Inferior parietal cortex (tissue), 1 donor: ENCODE measurements at regions not wholly inside any gene's neighbourhood (a gene's known extent, or its start where the extent isn't known, plus 50 kb on each side); places are given as distances from the start of the nearest gene placed in this dataset.
A peak's percentile ranks its signal among the peaks of the same experiment; 100 is the strongest.
"Not testable (repeated sequence)": the region's sequence is repeated elsewhere in the genome, so short reads cannot be mapped to it uniquely, and the experiment has no call there.

Source experiments
- DNase-seq: peaks from one replicate; pipeline ENCODE4 v3.0.0-alpha.2; 2016; ENCODE audit errors: extremely low spot score

DNA sequence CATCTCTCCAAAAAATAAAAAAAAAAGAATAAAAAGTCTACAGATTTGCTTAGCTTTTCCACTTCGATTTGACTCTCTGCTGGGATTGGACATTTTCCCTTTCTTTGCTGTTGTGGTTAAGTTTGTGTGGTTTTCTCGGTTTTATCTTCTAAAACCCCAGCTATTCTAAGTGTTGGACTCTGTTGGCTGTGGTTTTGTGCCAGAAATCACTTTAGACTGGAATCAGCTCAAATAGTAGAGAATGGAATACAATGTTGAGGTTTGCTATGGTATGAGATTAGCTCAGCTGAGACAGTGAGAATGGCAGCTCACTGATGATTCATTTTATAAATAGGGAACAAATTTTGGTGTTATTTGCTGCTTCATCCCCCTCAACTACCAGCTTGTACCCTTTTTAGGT, 116.0 kb downstream of the BUB3 start:
- no peak for DNase-seq

DNA sequence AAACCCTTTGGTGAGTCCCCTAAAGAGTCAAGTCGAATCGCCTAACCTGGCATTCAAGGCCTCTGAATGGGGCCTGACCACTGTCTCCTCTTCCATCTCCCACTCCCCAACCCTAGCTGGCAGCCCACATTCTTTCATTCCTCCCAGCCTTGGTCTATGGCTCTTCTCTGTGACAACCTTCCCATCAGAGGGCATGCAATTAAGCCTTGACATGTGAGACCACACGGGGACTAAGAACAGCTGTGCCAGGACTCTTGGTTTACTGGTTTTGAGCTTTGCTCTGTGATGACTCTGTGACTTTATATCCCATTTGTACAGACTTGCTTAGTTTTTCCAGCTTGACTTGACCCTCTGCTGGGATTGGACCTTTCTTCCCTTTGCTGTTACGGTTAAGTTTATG, 116.6 kb downstream of the BUB3 start:
- no peak for DNase-seq

DNA sequence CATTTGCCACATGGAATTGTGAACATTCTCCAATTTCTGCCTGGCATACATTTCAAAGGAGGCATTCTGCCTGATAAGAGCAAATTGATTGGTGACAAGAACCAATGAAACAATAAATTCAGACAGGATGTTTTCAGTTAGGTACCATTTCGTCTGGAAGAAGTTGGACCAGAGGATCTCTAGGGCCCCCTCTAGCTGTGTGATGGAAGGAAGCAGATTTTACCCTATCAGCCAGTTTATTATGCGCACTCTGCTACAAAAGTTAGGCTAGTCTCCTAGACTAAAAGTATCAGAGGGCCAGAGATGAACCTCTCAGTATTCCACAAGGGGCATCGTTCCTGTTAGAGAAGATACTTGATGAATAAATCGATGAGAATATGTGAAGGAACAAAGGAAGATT, 118.0 kb downstream of the BUB3 start:
- no peak for DNase-seq

DNA sequence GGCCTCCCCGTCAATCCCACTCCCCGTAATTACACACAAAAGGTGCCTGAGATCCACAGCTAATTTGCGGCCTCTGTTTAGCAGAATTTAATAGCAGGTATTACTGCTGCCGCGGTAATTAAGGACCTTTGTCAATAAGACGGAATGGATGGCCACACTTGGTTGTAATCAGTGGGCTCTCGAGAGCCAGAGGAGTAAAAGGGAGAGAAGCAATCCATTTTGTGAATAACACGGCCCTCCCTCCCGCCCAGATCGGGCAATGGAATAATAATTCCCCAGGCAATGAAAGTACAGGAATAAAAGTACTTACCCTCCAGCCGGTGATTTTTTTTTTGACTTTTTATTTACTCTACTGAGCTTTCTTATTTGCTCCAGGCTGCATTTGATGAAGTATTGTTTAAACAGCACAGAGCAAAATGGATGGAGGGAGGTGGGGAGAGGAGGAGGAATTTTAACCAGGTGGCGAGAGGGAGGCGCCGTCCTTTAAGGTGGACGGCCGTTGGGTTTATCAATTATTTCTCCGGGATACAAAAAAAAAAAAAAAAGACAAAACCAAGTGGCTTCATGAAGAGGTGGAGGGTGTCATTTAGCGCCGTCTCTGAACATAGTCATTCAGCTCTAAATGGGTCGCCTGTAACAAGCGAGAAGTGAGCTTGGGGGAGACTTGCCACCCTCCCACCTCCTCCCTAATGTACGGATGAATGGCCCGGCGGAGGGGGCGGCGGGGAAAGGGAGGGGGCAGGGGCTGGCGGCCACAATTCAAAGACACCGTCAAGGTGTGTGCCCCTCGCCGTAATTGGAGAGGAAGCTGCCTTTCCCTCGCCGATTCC, 120.3 kb downstream of the BUB3 start:
- DNase-seq = no peak

DNA sequence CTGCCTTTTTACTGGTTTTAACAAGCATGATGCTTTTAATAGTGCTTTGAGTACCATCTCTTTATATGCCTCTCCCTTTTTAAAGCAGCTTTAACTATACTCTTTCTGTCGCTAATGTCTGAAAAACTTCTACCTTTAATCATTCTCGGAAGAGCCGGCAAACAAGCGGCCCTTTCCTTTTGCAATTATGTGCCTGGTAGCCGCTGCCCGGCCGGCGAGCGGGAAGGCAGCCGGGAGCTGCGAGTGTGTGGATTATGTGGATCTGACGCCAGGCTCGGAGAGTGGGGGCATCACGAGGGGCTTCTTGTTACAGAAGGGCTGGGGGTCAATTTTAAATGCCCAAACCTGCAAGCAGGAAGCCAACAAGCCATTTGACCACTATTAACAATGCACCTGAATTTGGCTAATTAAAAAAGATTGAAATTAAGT, 120.9 kb downstream of the BUB3 start:
- DNase-seq = peak; percentile 4

DNA sequence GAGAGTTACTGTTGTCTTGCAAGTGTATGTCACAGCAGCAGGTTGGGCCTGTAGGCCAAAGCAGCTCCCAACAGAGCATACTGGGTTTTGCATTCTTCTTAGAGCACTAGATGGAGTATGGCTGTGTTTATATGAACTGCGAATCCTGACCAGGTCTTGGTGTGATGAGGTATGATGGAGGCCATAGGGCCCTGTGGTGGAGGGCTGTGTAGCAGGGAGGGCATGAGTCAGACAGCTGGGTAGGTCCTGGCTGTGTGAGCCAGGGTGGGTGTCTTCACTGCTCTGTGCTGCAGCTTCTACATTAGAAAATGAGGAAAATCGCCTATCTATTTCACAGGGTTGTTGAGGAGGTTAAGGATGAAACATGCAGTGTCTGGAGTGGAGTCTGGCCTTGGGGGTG, 124.2 kb downstream of the BUB3 start:
- DNase-seq = no peak

DNA sequence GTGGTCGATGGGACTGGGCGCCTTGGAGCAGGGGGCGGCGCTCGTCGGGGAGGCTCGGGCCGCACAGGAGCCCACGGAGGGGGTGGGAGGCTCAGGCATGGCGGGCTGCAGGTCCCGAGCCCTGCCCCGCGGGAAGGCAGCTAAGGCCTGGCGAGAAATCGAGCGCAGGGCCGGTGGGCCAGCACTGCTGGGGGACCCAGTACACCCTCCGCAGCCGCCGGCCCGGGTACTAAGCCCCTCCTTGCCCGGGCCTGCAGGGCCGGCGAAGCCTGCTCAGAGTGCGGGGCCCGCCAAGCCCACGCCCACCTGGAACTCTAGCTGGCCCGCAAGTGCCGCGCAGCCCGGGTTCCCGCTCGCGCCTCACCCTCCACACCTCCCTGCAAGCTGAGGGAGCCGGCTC, 129.2 kb downstream of the BUB3 start:
- DNase-seq = not testable (repeated sequence)

DNA sequence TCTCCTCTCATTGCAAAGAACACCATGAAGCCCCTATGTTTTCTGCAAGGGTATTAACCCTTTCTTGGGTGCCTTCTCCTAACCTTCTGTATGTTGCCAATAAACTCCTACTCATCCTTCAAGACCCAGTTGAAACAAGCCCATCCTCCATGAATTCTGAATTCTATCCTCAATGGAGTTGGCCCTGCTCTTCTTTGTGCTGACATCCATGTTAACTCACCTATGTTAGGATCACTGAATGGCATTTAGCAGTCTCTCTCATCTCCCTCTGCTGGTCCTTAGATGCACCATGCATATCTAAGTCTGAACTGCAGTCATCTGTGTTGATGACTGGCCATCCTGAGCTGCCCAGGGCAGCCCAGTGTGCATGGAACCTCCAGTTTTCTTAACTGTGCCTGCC, 129.8 kb downstream of the BUB3 start:
- DNase-seq = no peak

DNA sequence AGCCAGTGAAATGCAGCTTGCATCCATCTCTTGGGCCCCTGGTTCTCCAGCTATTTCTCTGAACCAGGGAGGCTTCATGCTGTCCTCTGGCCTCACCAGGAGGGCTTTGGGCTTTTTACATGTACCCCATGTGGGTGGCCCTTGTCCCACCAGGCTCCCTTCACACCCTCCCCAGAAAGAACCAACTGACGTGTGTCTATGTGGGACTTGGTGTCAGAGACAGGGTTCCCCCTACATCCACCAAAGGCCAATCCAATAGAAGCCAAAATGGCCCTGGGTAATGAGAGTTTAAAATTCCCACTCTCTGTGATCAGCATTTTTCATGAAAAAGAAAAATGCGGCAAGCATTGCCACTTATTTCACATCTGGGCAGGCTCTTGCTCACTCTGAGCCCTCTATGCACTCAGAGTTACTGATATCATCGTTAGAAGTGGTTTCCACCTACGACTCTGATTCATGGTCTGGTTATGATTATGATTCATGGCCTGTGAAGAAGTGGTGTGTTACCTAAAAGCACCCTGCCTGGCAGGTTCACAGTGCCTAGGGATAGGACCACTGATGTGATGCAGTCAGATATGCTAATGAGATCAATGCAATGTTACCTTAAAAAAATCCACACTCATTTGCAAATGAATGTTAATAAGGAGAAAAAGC, 133.5 kb downstream of the BUB3 start:
- DNase-seq = no peak

DNA sequence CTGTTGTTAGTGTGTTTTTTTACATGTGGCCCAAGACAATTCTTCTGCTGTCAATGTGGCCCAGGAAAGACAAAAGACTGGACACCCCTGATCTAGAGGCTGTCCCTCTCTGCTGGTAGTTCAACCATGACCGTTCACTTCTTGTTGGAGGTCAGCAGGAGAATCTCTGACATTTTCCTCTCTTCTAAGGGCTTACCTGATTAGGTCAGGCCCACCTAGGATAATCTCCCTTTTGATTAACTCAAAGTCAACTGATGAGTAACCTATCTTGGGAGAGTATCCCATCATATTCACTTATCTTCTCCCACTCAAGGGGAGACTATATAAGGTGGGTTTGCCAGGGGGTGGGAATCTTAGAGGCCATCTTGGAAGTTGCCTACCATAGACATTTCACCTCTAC, 135.2 kb downstream of the BUB3 start:
- DNase-seq = no peak

DNA sequence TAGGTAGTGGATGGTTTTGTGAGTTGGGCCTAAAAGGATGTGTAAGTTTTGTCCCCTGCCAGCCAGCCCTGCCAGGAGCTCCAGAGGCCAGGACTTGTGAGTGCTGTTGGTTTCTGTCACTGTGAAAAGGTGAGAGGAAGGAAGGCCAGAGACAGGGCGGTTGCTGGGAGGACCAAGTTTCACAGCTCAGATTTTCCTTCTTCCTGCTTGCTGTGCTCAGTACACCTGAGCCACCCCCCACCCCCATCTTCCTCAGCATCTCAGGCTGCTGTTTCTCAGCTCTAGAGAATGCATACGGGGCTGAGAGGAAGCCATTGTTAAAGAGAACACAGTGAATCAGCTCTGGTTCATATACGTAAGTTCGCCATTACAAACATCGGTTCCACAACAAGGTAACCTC, 139.9 kb downstream of the BUB3 start:
- no peak for DNase-seq

DNA sequence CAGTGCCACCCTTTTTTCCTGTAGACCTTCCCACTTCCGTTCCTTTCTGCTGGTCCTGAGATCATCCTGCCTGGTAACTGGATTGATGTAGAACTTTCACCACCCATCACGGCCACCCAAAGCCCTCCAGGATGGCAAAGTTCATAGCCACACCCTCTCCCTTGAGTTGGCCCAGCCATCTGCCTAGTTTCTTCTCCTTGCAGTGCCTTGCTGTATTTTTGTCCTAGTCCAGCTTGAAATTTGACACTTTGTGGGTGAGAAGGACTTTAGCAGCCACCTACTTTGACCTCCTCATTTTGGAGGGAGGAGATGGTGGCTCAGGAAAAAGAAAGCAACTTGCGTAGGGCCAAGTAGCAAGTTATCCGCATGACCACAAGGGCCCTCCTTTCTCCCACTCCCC, 140.7 kb downstream of the BUB3 start:
- no peak for DNase-seq

DNA sequence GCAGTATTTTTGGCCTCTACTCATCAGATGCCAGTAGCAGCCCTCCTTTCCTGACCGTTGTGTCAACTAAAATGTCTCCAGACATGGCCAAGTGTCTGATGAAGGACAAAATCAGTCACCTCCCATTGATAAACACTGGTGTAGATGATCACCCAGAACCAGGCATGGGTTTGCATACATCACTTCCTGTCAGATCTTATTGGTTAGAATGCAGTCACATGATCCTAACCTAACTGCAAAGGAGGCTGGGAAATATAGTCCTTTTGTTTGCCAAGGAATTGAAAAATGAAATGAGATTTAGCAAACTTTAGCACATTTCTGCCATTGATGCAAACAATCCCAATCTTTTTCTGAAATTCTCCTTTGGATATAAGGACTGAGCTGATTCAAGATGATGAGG, 141.4 kb downstream of the BUB3 start:
- no peak for DNase-seq

DNA sequence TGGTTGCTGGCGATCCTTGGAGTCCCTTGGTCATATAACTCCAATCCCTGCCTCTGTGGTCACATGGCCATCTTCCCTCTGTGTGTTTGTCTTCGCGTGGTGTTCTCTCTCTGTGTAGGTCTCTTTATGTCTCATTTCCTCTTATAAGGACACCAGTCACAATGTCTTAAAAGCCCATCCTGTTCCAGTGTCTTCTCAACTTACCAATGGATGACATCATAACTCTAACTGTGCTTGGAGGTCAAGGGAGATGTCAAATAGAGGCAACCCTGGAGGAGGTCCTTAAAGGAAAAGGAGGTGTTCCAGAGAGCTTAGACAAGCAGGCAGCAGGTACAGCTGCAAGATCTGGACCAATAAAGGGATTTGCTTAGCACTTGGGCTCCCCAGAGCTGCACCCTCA, 143.0 kb downstream of the BUB3 start:
- DNase-seq = no peak

DNA sequence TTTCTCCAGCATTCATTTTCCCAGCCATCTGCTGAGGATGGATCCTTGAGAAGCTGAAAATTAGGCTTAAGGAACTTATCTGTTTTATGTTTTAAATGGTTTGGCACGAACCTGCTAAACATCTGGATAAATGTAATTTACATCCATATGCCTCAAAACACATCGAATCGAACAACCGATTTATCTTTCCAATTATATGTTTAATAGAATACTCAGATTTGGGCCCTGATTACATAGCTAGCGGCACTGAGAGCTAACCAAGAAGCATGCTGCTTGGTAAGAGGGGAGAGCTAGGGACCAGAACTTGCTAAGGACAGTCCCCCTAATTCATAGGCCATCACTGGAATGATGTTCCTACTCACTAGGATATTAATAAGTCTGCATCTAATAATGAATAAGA, 144.4 kb downstream of the BUB3 start:
- no peak for DNase-seq

DNA sequence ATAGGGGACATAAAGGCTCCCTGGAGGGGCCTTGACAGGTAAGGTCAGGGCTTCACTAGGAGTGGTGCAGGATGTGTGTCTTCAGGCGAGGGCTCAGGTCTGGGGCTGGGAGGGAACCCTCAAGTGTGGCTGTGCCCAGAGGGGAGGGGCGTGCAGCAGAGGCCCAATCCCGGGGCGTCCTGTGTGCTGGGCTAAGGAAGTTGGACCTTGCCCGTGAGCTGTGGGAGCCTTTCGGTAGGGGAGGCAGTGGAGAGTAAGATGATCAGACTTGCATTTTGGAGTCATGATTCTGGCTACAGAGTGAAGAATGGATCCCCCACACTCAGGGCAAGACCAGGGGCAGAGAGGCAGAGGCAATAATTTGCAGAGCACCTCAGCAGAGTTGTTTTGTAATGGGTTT, 145.4 kb downstream of the BUB3 start:
- DNase-seq = no peak

DNA sequence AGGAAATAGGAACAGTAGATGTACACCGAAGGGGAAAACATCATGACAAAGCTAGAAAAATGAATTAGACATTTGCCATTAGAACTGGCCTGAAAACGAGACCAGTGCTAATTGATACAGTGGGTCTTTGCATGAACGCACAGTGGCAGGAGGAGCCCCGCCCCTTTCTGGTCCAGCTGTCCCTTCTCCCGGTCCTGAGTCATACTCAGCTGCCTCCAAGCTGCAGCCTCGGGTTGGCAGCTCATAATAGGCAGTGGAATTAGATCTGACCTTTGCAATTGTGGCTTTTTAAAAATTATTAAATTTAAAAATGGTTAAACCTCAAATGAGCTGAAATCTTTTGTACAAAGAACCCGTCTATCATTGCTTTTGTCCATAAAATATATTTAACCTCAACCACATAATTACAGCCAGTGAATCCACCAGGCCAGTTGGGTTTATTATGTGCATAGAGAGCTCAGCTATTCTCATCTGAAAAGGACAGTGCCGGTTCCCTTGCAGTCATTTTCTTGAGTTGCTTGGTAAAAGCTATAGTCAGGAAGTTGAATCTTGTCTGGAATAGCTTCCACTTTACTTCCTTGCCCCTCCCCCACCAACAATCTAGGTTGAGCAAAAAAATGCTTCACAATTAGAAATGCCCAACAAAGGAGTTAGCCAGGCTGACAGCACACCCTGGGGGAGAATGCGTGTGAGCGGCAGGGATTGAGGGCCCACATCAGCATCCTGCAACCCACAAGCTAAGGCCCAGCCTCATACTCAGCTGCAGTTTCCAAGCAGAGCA, 147.1 kb downstream of the BUB3 start:
- peak; percentile 73 for DNase-seq

DNA sequence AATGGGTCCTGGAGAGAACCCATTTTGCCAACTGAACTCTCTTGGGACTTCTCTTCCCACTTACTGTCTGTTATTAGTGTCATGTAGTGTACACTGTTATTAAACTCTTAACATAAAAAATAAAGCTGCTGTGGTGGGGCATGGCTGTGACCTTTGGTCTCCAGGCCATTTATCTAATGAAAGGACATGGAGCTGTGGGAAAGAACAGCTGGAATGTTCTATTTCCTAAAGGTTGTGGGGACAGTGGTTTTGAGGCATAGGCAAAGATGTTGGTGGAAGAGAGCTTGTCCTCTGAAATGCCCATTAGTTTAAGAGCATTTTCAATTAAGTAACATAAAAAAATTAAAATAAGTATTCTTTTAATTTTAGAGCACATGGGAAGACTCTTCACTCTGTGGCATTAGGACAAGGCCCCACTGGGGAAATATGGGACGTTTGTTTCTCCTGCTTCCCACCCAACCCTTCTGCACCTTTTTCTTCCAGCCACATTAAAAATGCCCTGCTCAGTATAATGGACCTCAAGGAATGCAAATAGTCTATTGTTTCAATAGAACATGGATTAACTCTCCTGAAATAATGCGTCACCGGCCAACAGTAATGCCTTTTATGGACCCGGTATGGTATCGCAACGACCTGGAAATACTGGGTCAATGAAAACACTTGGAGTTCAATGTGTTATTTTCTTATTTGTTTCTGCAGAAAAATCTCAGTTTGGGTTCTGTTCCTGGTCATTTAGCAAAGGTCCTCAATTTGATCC, 149.6 kb downstream of the BUB3 start:
- no peak for DNase-seq

DNA sequence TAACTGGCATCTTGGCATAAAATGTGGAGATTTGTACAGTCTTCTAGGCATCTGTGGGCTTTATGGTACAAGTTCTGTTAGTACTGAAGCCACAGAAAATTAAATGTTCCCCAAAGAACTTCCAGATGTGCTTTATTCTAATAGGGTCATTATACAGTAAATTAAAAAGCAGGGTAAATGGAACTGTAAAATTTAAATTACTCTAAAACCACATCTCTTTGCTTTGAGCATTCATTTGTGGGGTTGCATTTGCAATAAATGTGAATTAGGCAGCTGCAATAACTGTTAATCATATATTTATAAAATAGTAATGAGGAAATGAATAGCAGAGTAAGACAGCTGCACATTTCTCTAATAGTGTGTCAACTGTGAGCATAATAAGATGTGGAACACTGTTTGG, 151.5 kb downstream of the BUB3 start:
- no peak for DNase-seq

DNA sequence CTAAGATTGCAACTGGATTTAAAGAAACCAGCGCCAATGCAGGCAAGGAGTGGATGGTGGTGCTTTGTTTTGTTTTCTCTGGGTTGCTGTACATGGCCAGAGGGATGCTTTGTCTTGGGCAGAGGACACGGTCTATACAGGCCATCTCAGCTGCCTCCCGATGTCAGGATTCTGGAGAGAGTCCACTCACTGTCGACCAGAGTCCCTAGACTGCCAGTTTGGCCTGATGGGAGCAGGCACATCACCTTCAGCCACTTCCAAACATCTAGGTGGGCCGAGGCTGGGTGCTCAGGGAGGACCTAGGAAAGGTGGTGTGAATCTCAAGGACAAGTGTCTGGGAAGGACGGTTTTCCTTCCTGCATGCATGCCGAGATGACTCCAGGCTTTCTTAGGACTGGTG, 152.1 kb downstream of the BUB3 start:
- DNase-seq = no peak

DNA sequence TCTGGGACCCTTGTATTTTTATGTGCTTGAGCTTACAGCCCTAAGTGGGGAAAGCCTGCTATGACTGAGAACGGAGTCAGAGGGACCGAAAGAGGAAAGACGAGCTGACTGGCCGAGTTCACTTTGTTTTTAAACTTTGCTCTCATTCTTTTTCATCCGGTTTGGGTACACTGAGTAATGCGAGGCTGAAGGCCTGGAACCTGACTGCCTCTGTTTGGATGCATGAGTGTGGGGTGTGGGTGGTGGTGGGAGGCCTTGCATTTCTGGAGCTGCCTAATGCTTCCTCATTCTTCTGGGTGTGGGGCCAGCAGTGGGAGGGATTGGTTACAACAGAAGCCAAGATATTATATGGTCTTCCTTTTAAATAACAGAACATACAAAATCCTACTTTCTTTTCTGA, 155.5 kb downstream of the BUB3 start:
- DNase-seq = no peak

DNA sequence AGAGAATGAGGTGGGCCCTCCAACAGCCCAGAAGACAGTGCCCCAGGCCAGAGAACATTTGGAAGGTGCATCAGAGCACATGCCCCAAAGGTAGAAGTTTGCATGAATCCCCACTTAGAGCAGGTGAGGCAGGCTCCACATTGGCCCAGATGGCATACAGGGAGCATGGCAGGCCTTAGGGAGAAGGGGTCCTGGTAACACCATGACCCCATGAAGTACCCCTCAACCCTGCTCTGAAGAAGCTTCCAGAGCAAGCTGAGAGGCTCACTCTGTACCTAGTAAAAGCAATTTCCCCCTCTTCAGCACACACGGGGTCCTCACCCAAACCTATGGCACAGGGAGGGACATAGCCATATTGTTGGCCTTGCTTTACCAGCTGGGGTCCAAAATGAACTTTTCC, 162.6 kb downstream of the BUB3 start:
- DNase-seq = no peak
